ENCODE measurements at regions not wholly inside any gene's neighbourhood (a gene's known extent, or its start where the extent isn't known, plus 50 kb on each side); places are given as distances from the start of the nearest gene placed in this dataset.

- TF ChIP-seq MAX (IDR thresholded peaks at IDR 0.05; ENCODE audit: low read depth, low read length) (no peak), POLR2A (IDR thresholded peaks at IDR 0.05; ENCODE audit: extremely low read depth, insufficient read length) (no peak), MYC (IDR thresholded peaks at IDR 0.05; ENCODE audit: low read depth, low read length) (no peak), CTCF (IDR thresholded peaks at IDR 0.05; ENCODE audit: low read depth, low read length) (no peak)
- H3K4me3 ChIP-seq (ENCODE audit: low read depth, low read length), result no peak overlapping the region
- DNase-seq (ENCODE audit: low read depth), result no peak
Observed at GRCh38 chr4:54550395-54551171, 107.2 kb upstream of the KIT start.

GRCh38 chr4:54553001-54553400, 104.8 kb upstream of the KIT start:
- DNase-seq (ENCODE audit: low read depth), result no peak
- H3K4me3 ChIP-seq (ENCODE audit: low read depth, low read length), result no peak overlapping the region
- no peak for TF ChIP-seq MAX (IDR thresholded peaks at IDR 0.05; ENCODE audit: low read depth, low read length)
- no peak for TF ChIP-seq POLR2A (IDR thresholded peaks at IDR 0.05; ENCODE audit: extremely low read depth, insufficient read length)
- TF ChIP-seq MYC (IDR thresholded peaks at IDR 0.05; ENCODE audit: low read depth, low read length), result no peak
- TF ChIP-seq CTCF (IDR thresholded peaks at IDR 0.05; ENCODE audit: low read depth, low read length), result no peak

GRCh38 chr4:54554339-54554990, 103.3 kb upstream of the KIT start:
- DNase-seq (ENCODE audit: low read depth), result no peak
- TF ChIP-seq POLR2A (IDR thresholded peaks at IDR 0.05; ENCODE audit: extremely low read depth, insufficient read length) (no peak), MYC (IDR thresholded peaks at IDR 0.05; ENCODE audit: low read depth, low read length) (no peak), CTCF (IDR thresholded peaks at IDR 0.05; ENCODE audit: low read depth, low read length) (no peak), MAX (IDR thresholded peaks at IDR 0.05; ENCODE audit: low read depth, low read length) (no peak)
- no peak overlapping the region for H3K4me3 ChIP-seq (ENCODE audit: low read depth, low read length)

GRCh38 chr4:54556051-54556450, 101.7 kb upstream of the KIT start:
- no peak for DNase-seq (ENCODE audit: low read depth)
- no peak overlapping the region for H3K4me3 ChIP-seq (ENCODE audit: low read depth, low read length)
- no peak for TF ChIP-seq POLR2A (IDR thresholded peaks at IDR 0.05; ENCODE audit: extremely low read depth, insufficient read length)
- TF ChIP-seq MYC (IDR thresholded peaks at IDR 0.05; ENCODE audit: low read depth, low read length), result no peak
- no peak for TF ChIP-seq MAX (IDR thresholded peaks at IDR 0.05; ENCODE audit: low read depth, low read length)
- TF ChIP-seq CTCF (IDR thresholded peaks at IDR 0.05; ENCODE audit: low read depth, low read length), result no peak

- TF ChIP-seq POLR2A (IDR thresholded peaks at IDR 0.05; ENCODE audit: extremely low read depth, insufficient read length), result no peak
- no peak for DNase-seq (ENCODE audit: low read depth)
- H3K4me3 ChIP-seq (ENCODE audit: low read depth, low read length), result no peak overlapping the region
Observed at GRCh38 chr4:54556587-54556986, 101.2 kb upstream of the KIT start.

- TF ChIP-seq MYC (IDR thresholded peaks at IDR 0.05; ENCODE audit: low read depth, low read length), result no peak
- no peak for TF ChIP-seq POLR2A (IDR thresholded peaks at IDR 0.05; ENCODE audit: extremely low read depth, insufficient read length)
- no peak for TF ChIP-seq CTCF (IDR thresholded peaks at IDR 0.05; ENCODE audit: low read depth, low read length)
- TF ChIP-seq MAX (IDR thresholded peaks at IDR 0.05; ENCODE audit: low read depth, low read length), result no peak
- DNase-seq (ENCODE audit: low read depth), result no peak
- no peak overlapping the region for H3K4me3 ChIP-seq (ENCODE audit: low read depth, low read length)
Observed at GRCh38 chr4:54558889-54559677, 98.7 kb upstream of the KIT start.

All from NB4 (cell line).